ENCODE measurements at regions not wholly inside any gene's neighbourhood (a gene's known extent, or its start where the extent isn't known, plus 50 kb on each side); places are given as distances from the start of the nearest gene placed in this dataset.
A peak's percentile ranks its signal among the peaks of the same experiment; 100 is the strongest.

- DNase-seq (ENCODE audit: low spot score): no peak
These were observed 144.2 kb downstream of the LYPLAL1 start for GRCh38 chr1:219317762-219318353.

DNA sequence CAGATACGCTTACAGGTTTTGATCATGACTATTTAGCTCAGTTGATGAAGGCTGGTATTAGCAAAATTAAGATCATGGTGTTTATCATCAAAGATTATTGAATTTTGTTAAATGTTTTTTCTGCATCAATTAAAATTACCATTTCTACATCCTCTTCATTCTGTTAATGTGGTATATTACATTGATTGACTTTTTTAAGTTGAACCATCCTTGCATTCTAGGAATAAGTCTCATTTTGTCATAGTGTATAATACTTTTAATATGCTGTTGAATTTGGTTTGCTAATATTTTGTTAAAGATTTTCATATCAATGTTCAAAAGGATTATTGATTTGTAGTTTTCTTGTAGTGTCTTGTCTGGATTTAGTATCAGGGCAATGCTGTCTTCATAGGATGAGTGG, 142.4 kb downstream of the LYPLAL1 start:
- DNase-seq (ENCODE audit: low spot score): no peak

DNA sequence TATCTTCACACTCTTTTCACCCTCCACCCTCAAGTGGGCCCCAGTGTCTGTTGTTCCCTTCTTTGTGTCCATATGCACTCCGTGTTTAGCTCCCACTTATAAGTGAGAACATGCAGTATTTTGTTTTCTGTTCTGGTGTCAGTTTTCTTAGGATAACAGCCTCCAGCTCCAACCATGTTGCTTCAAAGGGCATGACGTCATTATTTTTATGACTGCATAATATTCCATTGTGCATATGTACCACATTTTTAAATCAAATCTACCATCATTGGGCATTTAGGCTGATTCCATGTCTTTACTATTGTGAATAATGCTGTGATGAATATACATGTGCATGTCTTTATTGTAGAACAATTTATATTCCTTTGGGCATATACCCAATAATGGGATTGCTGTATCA, 140.3 kb downstream of the LYPLAL1 start:
- no peak for DNase-seq (ENCODE audit: low spot score)

DNA sequence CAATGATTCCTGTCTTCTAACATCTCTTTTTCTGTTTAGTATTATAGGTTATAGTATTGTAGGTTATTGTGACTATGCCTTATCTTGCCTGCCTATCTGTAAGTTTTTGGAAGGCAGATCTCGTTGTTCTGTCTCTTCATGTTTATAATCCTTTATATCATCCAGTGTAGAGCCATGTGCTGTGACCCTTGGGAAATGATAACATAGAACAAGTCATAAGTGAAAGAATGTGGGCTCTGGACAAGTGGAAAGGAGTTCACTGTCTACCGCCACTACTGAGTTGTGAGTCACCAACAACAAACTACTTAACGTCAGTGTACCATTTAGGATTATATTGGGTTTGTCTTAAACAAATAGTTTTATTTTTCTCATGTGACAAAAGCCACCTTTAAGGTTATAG, 139.3 kb downstream of the LYPLAL1 start:
- no peak for DNase-seq (ENCODE audit: low spot score)

DNA sequence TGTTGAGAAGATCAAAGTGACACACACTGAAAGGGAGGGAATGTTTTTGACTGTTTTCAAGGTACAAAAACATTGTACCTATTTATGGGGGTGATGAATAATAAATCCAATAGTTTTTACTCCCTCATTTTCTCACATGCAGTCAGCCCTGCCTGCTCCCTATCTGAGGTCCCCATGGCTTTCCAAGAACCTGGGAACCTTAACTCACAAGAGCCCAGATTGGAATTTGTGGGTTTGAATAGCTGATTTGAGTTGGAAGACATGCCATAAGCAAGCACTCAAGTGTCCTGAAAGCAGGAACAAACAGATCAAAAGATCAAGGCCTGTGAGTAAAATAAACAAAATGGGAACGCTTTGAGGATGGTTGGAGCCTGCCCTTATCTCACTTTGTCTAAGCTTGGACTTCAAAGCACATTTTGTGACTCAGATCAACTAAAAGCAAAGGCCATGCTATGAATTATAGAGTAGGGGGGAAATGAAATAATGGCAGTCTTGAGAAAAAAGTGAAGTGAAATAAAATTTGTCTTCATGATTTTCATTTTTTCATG, 136.6 kb downstream of the LYPLAL1 start:
- DNase-seq (ENCODE audit: low spot score): no peak

GRCh38 chr1:219308367-219308766, 134.7 kb downstream of the LYPLAL1 start:
- DNase-seq (ENCODE audit: low spot score): no peak

- peak; percentile 21 for DNase-seq (ENCODE audit: low spot score)
These were observed 130.8 kb downstream of the LYPLAL1 start for GRCh38 chr1:219304227-219305226.

DNA sequence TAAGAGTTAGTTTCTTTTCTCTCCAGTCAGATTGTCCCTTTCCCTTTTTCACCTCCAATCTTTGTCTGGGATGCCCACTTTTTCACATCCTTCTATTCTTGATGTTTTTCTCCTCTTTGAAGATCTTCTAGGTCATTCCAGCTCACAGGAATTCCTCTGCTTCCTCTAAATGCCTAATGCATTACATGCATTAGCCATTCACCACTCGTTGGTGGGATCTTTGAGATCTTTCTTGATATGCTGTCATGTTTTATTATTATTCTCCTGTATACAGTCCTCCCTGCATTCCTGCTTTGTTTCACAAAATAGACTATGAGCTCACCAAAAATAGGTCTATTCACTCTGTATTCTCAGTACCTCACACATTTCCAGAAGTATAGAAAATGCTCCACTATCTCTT, 129.0 kb downstream of the LYPLAL1 start:
- no peak for DNase-seq (ENCODE audit: low spot score)

GRCh38 chr1:219299420-219299819, 125.7 kb downstream of the LYPLAL1 start:
- DNase-seq (ENCODE audit: low spot score): peak; percentile 20

GRCh38 chr1:219298571-219299148, 125.0 kb downstream of the LYPLAL1 start:
- peak; percentile 87 for DNase-seq (ENCODE audit: low spot score)

DNA sequence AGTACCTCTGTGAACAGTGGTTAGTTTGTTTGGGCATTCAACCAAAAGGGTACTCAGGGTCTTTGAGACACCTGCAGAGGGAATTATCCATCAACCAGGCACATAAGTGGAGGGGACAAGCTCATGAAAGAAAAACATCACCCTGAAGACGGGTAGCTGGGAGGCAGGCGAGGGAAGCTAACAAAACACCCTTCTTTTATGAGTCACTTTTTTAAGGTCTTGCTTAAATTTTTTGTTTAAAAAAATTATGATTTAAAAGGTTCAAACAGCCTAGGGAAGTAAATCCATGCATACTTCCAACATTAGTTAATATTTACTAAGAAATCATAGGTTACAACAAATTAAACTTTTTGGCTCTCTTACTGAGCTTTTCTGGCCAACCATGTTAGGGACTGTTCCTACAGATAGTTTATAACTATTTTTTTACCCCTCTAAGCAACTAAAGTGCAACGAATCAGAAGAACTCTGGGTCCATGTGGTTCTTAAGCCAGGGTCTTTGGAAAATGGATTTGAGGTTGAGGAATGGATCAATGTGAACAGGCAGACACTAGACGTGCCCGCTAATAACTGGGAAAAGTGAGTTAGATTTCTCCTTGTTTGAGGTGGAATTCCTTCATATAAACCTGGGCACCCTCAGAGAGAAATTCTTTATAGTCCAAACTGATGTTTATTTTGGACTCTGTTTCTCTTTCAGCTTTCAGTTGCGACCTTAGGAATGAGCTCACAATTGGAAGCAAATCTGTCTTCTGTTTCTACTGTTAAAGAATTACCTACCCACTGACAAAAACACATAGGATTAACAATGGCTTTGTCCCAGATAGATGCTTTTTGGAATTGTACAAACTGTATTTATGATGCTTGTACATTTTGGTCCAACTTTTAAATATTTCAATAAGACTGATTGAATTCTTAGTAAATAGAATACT, 123.0 kb downstream of the LYPLAL1 start:
- DNase-seq (ENCODE audit: low spot score): peak; percentile 23

GRCh38 chr1:219294251-219294650, 120.6 kb downstream of the LYPLAL1 start:
- DNase-seq (ENCODE audit: low spot score): no peak

GRCh38 chr1:219293410-219293809, 119.7 kb downstream of the LYPLAL1 start:
- DNase-seq (ENCODE audit: low spot score): no peak

GRCh38 chr1:219292999-219293398, 119.3 kb downstream of the LYPLAL1 start:
- peak; percentile 35 for DNase-seq (ENCODE audit: low spot score)

- DNase-seq (ENCODE audit: low spot score): no peak
These were observed 118.7 kb downstream of the LYPLAL1 start for GRCh38 chr1:219292341-219292740.

DNA sequence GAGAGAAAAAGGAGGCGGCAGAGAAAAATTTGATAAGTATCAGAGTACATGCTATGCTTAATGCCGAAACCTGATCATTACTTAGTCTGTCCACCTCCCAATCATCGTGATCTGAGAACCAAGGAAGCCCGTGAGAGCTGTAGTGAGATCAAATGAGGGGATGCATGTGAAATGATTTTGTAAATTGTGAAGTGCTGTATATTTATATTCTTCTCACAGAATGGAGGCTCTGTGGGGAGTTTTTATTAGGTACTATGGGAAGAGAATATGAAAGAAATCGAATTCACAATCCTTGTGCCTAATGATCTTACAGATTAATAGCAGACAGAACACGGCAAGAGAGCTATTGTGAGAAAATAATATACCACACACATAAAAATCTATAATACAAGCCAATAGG, 115.5 kb downstream of the LYPLAL1 start:
- no peak for DNase-seq (ENCODE audit: low spot score)

DNA sequence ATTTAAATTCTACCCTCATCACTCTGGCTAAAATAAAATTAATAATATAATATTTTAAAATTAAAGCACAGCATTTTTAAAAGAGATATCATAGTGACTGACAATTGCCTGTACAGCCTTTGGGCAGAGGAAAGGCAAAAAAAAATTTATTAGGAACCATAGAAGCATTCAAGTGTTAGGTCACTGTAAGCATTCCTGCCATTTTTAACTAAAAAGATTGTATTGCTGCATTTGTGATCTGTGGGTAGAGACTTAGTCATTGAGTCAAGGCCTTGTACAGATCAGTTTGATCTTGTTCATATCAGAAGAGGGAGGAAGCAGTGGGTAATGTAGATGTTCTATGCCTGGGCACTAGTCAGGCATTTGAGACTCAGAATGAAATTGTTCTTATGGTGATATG, 109.9 kb downstream of the LYPLAL1 start:
- DNase-seq (ENCODE audit: low spot score): no peak

DNA sequence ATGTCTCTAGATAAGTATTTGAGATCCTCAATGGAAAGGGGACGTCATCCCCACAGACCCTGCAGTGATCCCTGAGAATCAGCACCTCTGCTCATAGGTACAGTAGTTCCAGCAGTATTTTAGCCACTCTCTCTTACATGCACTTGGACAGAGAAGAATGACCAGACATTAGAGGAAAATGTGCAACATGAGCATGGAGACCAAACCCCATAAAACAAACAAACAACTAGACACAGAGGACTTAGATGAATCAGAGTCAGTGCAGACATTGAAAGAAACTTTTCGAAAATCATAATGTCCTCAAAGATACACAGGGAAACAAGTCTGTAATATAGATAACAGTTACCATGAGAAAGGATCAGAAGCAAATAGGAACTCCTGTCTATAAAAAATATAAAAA, 108.2 kb downstream of the LYPLAL1 start:
- no peak for DNase-seq (ENCODE audit: low spot score)

DNA sequence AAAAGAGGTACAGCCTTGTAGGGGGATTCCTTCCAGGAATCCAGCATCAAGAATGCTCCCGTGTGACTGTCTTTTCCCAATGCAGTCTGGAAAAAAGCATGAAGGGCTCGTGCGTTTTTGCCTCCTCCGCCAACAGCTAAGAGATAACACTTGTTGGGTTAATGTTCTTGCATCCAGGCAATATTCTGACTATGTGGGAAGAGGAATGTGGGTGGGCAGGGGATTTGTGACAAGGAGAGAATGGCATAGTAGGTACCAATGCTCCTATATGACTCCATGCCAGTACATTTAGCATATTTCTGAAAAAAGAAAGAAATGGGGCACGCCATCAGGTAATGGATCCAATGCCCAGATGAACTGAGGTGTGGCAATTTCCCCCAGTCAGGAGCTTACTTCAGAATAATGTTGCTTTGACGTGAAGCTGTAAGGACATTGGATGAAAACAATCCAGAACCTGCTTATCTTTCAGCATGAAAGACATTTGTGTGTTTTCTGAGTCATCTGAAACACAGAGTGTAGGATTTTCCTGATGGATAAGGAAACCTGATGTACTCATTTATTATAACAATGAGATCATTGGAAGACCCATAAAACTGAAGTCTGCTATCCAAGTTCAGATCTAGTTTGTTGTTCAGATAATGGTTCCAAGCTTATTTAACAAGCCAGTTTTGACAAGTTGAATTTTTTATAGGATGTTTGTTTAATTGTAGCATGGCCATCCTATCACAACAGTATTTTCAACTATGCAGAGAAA, 105.5 kb downstream of the LYPLAL1 start:
- peak; percentile 14 for DNase-seq (ENCODE audit: low spot score)

- no peak for DNase-seq (ENCODE audit: low spot score)
These were observed 104.6 kb downstream of the LYPLAL1 start for GRCh38 chr1:219278288-219278687.
